ENCODE measurements at regions not wholly inside any gene's neighbourhood (a gene's known extent, or its start where the extent isn't known, plus 50 kb on each side); places are given as distances from the start of the nearest gene placed in this dataset.

- H3K4me1 ChIP-seq = no peaks in the 10 kb centered on the region
- DNase-seq = no peak
- no peaks in the 10 kb centered on the region for H3K9me3 ChIP-seq
- H3K4me3 ChIP-seq = no peak overlapping the region
- 67 to 75% (median 72%) methylated on average over 3 of the region's 3 CpGs for WGBS, 5 donors
- intact Hi-C loops (cut with DNase I; ENCODE audit: low total_unique reads) = no loop called here
- no peaks in the 10 kb centered on the region for H3K36me3 ChIP-seq
- TF ChIP-seq POLR2A (IDR thresholded peaks at IDR 0.05) = no peak
- TF ChIP-seq EP300 (IDR thresholded peaks at IDR 0.05) = no peak
- no peak for TF ChIP-seq CTCF (IDR thresholded peaks at IDR 0.05)
- TF ChIP-seq POLR2AphosphoS5 (IDR thresholded peaks at IDR 0.05) = no peak
- H3K27ac ChIP-seq = no peak overlapping the region
- H3K27me3 ChIP-seq = peaks cover 0 to 8% (median 0%) of the 10 kb centered on the region in 3 donors
These were observed 253.0 kb upstream of the HNRNPA3 start for GRCh38 chr2:176959614-176960013.

GRCh38 chr2:176960061-176960460 lies 252.5 kb upstream of the HNRNPA3 start:
- no peak for TF ChIP-seq POLR2AphosphoS5 (IDR thresholded peaks at IDR 0.05)
- TF ChIP-seq EP300 (IDR thresholded peaks at IDR 0.05) = no peak
- TF ChIP-seq CTCF (IDR thresholded peaks at IDR 0.05) = no peak
- no peak for TF ChIP-seq POLR2A (IDR thresholded peaks at IDR 0.05)
- WGBS, 5 donors = 83 to 94% (median 87%) methylated on average over 2 of the region's 2 CpGs

GRCh38 chr2:176960736-176961520 lies 251.7 kb upstream of the HNRNPA3 start:
- Histone ChIP-seq H3K9me3 (no peaks in the 10 kb centered on the region), H3K27me3 (peaks cover 0 to 8% (median 0%) of the 10 kb centered on the region in 3 donors), H3K36me3 (no peaks in the 10 kb centered on the region), H3K4me3 (no peak overlapping the region), H3K4me1 (no peaks in the 10 kb centered on the region), H3K27ac (no peak overlapping the region)
- intact Hi-C loops (cut with DNase I; ENCODE audit: low total_unique reads) = no loop called here
- no peak for DNase-seq
- TF ChIP-seq EP300 (IDR thresholded peaks at IDR 0.05) (no peak), POLR2A (IDR thresholded peaks at IDR 0.05) (no peak), CTCF (IDR thresholded peaks at IDR 0.05) (no peak), POLR2AphosphoS5 (IDR thresholded peaks at IDR 0.05) (no peak)
- WGBS, 5 donors = 54 to 60% (median 57%) methylated on average over 7 of the region's 7 CpGs

More at GRCh38 chr2:176960061-176960460, 252.5 kb upstream of the HNRNPA3 start:
- Histone ChIP-seq H3K27me3 (peaks cover 0 to 8% (median 0%) of the 10 kb centered on the region in 3 donors), H3K4me1 (no peaks in the 10 kb centered on the region), H3K27ac (no peak overlapping the region), H3K36me3 (no peaks in the 10 kb centered on the region), H3K4me3 (no peak overlapping the region), H3K9me3 (no peaks in the 10 kb centered on the region)
- DNase-seq = no peak
- intact Hi-C loops (cut with DNase I; ENCODE audit: low total_unique reads) = no loop called here

GRCh38 chr2:176961775-176962619 lies 250.6 kb upstream of the HNRNPA3 start:
- no peak overlapping the region for H3K27ac ChIP-seq
- no peak for TF ChIP-seq CTCF (IDR thresholded peaks at IDR 0.05)
- TF ChIP-seq POLR2AphosphoS5 (IDR thresholded peaks at IDR 0.05) = no peak
- no peak for TF ChIP-seq POLR2A (IDR thresholded peaks at IDR 0.05)
- no peak for TF ChIP-seq EP300 (IDR thresholded peaks at IDR 0.05)
- no peak overlapping the region for H3K4me3 ChIP-seq
- 77 to 88% (median 82%) methylated on average over 11 of the region's 11 CpGs for WGBS, 5 donors
- DNase-seq = no peak
- H3K27me3 ChIP-seq = peaks cover 0 to 8% (median 0%) of the 10 kb centered on the region in 3 donors
- no peaks in the 10 kb centered on the region for H3K9me3 ChIP-seq
- no peaks in the 10 kb centered on the region for H3K36me3 ChIP-seq
- intact Hi-C loops (cut with DNase I; ENCODE audit: low total_unique reads) = no loop called here
- H3K4me1 ChIP-seq = no peaks in the 10 kb centered on the region

Measured in stomach (tissue), 8 donors.